ENCODE measurements at regions not wholly inside any gene's neighbourhood (a gene's known extent, or its start where the extent isn't known, plus 50 kb on each side); places are given as distances from the start of the nearest gene placed in this dataset.

GRCh38 chr6:125688138-125688537 lies 61.3 kb upstream of the HEY2 start:
- H3K36me3 ChIP-seq (ENCODE audit: control insufficient read depth in 1 of 2, insufficient read depth in 2 of 2, low read length in 2 of 2) = no peaks in the 10 kb centered on the region
- H3K27ac ChIP-seq (ENCODE audit: low read depth, low read length) = no peak overlapping the region
- no peaks in the 10 kb centered on the region for H3K79me2 ChIP-seq (ENCODE audit: control insufficient read depth, insufficient read depth, low read length, poor library complexity)
- no peak overlapping the region for H2BK5ac ChIP-seq (ENCODE audit: low read depth, low read length, poor library complexity)
- no peak overlapping the region for H4K8ac ChIP-seq (ENCODE audit: low read depth, low read length)
- peaks cover 2% of the 10 kb centered on the region for H3K9me3 ChIP-seq (ENCODE audit: insufficient read depth, low read depth, low read length)
- H3K4me2 ChIP-seq (ENCODE audit: low read length) = no peak overlapping the region
- H4K91ac ChIP-seq (ENCODE audit: low read depth, low read length) = no peak overlapping the region
- H3K79me1 ChIP-seq (ENCODE audit: low read length) = no peaks in the 10 kb centered on the region
- H4K12ac ChIP-seq (ENCODE audit: low read depth, low read length) = no peak overlapping the region
- H3K4ac ChIP-seq (ENCODE audit: low read depth, low read length) = no peak overlapping the region
- H3K9ac ChIP-seq (ENCODE audit: low read length) = no peak overlapping the region
- no peak overlapping the region for H2AK5ac ChIP-seq (ENCODE audit: low read length)
- H3K27me3 ChIP-seq (ENCODE audit: insufficient read depth, low read length) = no peaks in the 10 kb centered on the region
- no peak overlapping the region for H3K4me3 ChIP-seq (ENCODE audit: low read depth, low read length)
- no peak overlapping the region for H3K18ac ChIP-seq (ENCODE audit: low read length)
- DNase-seq = no peak
- no peak overlapping the region for H3K14ac ChIP-seq (ENCODE audit: low read length)
- H2AFZ ChIP-seq (ENCODE audit: insufficient read depth, low read length, poor library complexity) = no peak overlapping the region
- no peaks in the 10 kb centered on the region for H3K4me1 ChIP-seq (ENCODE audit: control insufficient read depth in 1 of 2, insufficient read depth in 2 of 2, low read length in 2 of 2)
- WGBS (ENCODE audit: extremely low coverage, insufficient coverage, insufficient read length) = no CpG with 5 or more reads among the region's 1 CpG
- no peak overlapping the region for H2BK12ac ChIP-seq (ENCODE audit: low read length)
- H2BK120ac ChIP-seq (ENCODE audit: insufficient read depth, low read length, poor library complexity) = no peak overlapping the region
- no peak overlapping the region for H3K23ac ChIP-seq (ENCODE audit: low read length)

GRCh38 chr6:125693480-125693879 lies 56.0 kb upstream of the HEY2 start:
- Histone ChIP-seq H3K79me2 (ENCODE audit: control insufficient read depth, insufficient read depth, low read length, poor library complexity) (no peaks in the 10 kb centered on the region), H3K14ac (ENCODE audit: low read length) (no peak overlapping the region), H4K12ac (ENCODE audit: low read depth, low read length) (no peak overlapping the region), H4K8ac (ENCODE audit: low read depth, low read length) (no peak overlapping the region), H3K4me3 (ENCODE audit: low read depth, low read length) (no peak overlapping the region), H3K27ac (ENCODE audit: low read depth, low read length) (no peak overlapping the region), H3K79me1 (ENCODE audit: low read length) (no peaks in the 10 kb centered on the region), H2BK12ac (ENCODE audit: low read length) (no peak overlapping the region), H3K18ac (ENCODE audit: low read length) (no peak overlapping the region), H2AFZ (ENCODE audit: insufficient read depth, low read length, poor library complexity) (no peak overlapping the region), H4K91ac (ENCODE audit: low read depth, low read length) (no peak overlapping the region), H2BK5ac (ENCODE audit: low read depth, low read length, poor library complexity) (no peak overlapping the region), H3K4ac (ENCODE audit: low read depth, low read length) (no peak overlapping the region), H2BK120ac (ENCODE audit: insufficient read depth, low read length, poor library complexity) (no peak overlapping the region), H3K27me3 (ENCODE audit: insufficient read depth, low read length) (no peaks in the 10 kb centered on the region), H3K4me1 (ENCODE audit: control insufficient read depth in 1 of 2, insufficient read depth in 2 of 2, low read length in 2 of 2) (no peaks in the 10 kb centered on the region), H3K4me2 (ENCODE audit: low read length) (no peak overlapping the region), H3K9me3 (ENCODE audit: insufficient read depth, low read depth, low read length) (peaks cover 2% of the 10 kb centered on the region), H3K9ac (ENCODE audit: low read length) (no peak overlapping the region), H2AK5ac (ENCODE audit: low read length) (no peak overlapping the region), H3K36me3 (ENCODE audit: control insufficient read depth in 1 of 2, insufficient read depth in 2 of 2, low read length in 2 of 2) (no peaks in the 10 kb centered on the region), H3K23ac (ENCODE audit: low read length) (no peak overlapping the region)
- no CpG with 5 or more reads among the region's 1 CpG for WGBS (ENCODE audit: extremely low coverage, insufficient coverage, insufficient read length)
- no peak for DNase-seq

GRCh38 chr6:125699591-125699990 lies 49.8 kb upstream of the HEY2 start:
- peaks cover 0 to 6% of the 10 kb centered on the region in 2 experiments for H3K4me1 ChIP-seq (ENCODE audit: control insufficient read depth in 1 of 2, insufficient read depth in 2 of 2, low read length in 2 of 2)
- H3K27ac ChIP-seq (ENCODE audit: low read depth, low read length) = no peak overlapping the region
- H2BK120ac ChIP-seq (ENCODE audit: insufficient read depth, low read length, poor library complexity) = no peak overlapping the region
- no peak overlapping the region for H3K4me2 ChIP-seq (ENCODE audit: low read length)
- H2BK5ac ChIP-seq (ENCODE audit: low read depth, low read length, poor library complexity) = no peak overlapping the region
- H3K79me2 ChIP-seq (ENCODE audit: control insufficient read depth, insufficient read depth, low read length, poor library complexity) = no peaks in the 10 kb centered on the region
- WGBS (ENCODE audit: extremely low coverage, insufficient coverage, insufficient read length) = no CpG with 5 or more reads among the region's 4 CpGs
- H4K8ac ChIP-seq (ENCODE audit: low read depth, low read length) = no peak overlapping the region
- DNase-seq = no peak
- no peak overlapping the region for H3K4ac ChIP-seq (ENCODE audit: low read depth, low read length)
- H2BK12ac ChIP-seq (ENCODE audit: low read length) = no peak overlapping the region
- no peak overlapping the region for H2AFZ ChIP-seq (ENCODE audit: insufficient read depth, low read length, poor library complexity)
- H3K27me3 ChIP-seq (ENCODE audit: insufficient read depth, low read length) = no peaks in the 10 kb centered on the region
- no peak overlapping the region for H4K91ac ChIP-seq (ENCODE audit: low read depth, low read length)
- no peaks in the 10 kb centered on the region for H3K9me3 ChIP-seq (ENCODE audit: insufficient read depth, low read depth, low read length)
- no peak overlapping the region for H3K18ac ChIP-seq (ENCODE audit: low read length)
- no peak overlapping the region for H3K23ac ChIP-seq (ENCODE audit: low read length)
- H4K12ac ChIP-seq (ENCODE audit: low read depth, low read length) = no peak overlapping the region
- H3K9ac ChIP-seq (ENCODE audit: low read length) = no peak overlapping the region
- no peak overlapping the region for H2AK5ac ChIP-seq (ENCODE audit: low read length)
- no peak overlapping the region for H3K14ac ChIP-seq (ENCODE audit: low read length)
- H3K36me3 ChIP-seq (ENCODE audit: control insufficient read depth in 1 of 2, insufficient read depth in 2 of 2, low read length in 2 of 2) = no peaks in the 10 kb centered on the region
- H3K79me1 ChIP-seq (ENCODE audit: low read length) = no peaks in the 10 kb centered on the region
- no peak overlapping the region for H3K4me3 ChIP-seq (ENCODE audit: low read depth, low read length)

Data from trophoblast cell (in vitro differentiated cells and primary cell).